ENCODE measurements at regions not wholly inside any gene's neighbourhood (a gene's known extent, or its start where the extent isn't known, plus 50 kb on each side); places are given as distances from the start of the nearest gene placed in this dataset.

DNA sequence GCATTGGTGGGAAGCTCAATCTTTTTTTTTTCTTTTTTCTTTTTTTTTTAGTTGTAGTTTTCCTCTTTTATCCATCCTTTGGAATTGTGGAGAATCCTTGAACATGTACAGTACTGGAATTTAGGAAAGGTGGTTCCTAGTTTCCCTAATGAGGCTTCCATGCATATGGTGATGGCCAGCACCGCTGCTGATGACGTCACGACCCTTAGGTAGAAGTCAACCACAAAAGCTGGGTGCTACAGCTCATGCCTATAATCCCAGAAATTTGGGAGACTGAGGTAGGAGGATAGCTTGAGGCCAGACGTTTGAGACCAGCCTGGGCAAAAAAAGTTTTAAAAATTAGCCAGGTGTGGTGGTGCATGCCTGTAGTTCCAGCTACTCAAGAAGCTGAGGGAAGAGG is 79.3 kb upstream of the SOX4 start:
- H3K4me3 ChIP-seq (ENCODE audit: low read length): no peak overlapping the region
- TF ChIP-seq, protein P1, sequence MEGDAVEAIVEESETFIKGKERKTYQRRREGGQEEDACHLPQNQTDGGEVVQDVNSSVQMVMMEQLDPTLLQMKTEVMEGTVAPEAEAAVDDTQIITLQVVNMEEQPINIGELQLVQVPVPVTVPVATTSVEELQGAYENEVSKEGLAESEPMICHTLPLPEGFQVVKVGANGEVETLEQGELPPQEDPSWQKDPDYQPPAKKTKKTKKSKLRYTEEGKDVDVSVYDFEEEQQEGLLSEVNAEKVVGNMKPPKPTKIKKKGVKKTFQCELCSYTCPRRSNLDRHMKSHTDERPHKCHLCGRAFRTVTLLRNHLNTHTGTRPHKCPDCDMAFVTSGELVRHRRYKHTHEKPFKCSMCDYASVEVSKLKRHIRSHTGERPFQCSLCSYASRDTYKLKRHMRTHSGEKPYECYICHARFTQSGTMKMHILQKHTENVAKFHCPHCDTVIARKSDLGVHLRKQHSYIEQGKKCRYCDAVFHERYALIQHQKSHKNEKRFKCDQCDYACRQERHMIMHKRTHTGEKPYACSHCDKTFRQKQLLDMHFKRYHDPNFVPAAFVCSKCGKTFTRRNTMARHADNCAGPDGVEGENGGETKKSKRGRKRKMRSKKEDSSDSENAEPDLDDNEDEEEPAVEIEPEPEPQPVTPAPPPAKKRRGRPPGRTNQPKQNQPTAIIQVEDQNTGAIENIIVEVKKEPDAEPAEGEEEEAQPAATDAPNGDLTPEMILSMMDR (conservative IDR thresholded peaks at IDR 0.05; ENCODE audit: low read length): no peak
- DNase-seq (ENCODE audit: low read depth): no peak

DNA sequence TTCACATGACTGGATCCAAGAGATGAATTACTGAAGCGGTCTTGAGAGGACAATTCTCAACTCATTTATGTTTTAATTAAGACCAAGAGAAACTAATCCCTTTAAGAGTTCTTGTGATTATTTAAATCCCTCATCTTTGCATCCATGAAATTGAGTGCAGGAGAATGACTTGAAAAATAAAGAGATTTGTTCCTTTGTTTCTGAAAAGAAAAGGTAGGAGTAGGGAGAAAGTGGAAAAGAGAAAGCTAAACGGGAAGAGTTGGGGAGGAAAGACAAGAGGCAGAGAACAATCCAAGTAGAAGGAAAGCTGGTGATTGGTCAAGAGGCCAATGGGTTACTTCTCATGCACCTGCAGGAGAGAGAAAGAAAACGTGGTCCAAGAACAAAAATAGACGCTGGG is 75.2 kb upstream of the SOX4 start:
- TF ChIP-seq, protein P1 (conservative IDR thresholded peaks at IDR 0.05; ENCODE audit: low read length): no peak
- no peak for DNase-seq (ENCODE audit: low read depth)

DNA sequence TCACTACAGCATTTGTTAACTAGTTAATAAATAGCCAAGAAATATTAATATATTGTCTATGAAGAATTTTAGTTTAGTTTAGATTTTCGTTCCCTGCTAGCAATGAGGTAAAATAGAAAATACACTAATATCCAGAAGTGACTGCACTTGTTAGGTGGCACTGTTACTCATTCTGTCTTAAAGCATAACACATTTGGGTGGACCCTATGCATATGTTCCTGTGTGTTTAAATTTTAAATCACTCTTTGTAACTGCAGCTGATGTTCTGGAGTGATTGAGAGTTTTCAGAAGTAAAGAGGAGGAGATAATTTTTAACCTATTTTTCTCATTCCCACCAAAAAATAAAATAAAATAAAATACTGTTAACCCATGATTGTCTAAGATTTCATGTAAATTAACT is 73.9 kb upstream of the SOX4 start:
- TF ChIP-seq, protein P1 (conservative IDR thresholded peaks at IDR 0.05; ENCODE audit: low read length): no peak
- DNase-seq (ENCODE audit: low read depth): no peak
- H3K4me3 ChIP-seq (ENCODE audit: low read length): no peak overlapping the region

More for the DNA sequence above, 75.2 kb upstream of the SOX4 start:
- no peak overlapping the region for H3K4me3 ChIP-seq (ENCODE audit: low read length)

DNA sequence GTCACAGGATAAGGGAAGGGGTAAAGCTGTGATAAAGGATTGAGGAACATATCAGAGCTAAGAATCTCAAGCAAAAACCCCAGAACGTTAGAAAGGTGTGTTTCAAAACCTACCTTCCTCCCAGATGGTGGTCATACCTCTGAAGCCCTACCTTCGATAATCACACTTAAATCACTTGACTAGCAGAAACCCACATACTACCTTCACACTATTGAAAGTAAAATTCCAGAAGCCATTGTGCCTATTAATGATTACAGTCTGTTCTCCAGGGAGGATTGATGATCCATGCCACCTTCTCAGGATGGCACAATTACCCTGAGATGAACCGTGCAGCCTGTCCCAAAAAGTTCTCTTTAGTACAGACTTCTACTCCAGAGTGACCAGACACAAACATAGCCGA is 72.3 kb upstream of the SOX4 start:
- no peak for DNase-seq (ENCODE audit: low read depth)
- H3K4me3 ChIP-seq (ENCODE audit: low read length): no peak overlapping the region
- TF ChIP-seq, protein P1 (conservative IDR thresholded peaks at IDR 0.05; ENCODE audit: low read length): no peak

DNA sequence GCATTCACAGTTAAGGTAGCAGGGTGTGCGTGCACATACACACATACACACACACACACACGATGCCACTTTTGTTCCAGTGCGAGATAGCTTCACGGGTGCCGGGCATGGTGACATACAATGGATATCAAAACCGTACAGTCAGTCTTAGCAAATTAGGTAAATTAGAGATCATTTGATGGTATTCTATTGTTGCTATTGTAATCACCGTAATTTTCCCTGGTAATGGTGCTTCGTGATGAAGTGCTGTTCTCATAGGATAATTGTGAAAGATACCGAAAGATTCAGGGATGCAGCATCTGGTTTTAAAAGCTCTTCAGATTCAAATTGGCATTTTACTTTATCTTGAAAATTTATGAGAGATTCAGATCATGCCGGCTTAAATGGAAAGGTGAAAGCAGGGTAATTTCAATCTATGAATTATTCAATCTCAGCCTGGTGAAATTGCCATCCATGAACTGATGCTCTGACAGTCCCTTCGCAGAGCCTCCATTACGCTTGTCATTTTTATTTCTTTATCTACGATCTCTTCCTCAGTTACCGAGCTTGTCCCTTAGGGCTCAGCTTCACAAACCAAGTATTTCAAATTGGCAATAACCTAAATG is 71.3 kb upstream of the SOX4 start:
- no peak for DNase-seq (ENCODE audit: low read depth)
- no peak overlapping the region for H3K4me3 ChIP-seq (ENCODE audit: low read length)
- TF ChIP-seq, protein P1 (conservative IDR thresholded peaks at IDR 0.05; ENCODE audit: low read length): no peak

DNA sequence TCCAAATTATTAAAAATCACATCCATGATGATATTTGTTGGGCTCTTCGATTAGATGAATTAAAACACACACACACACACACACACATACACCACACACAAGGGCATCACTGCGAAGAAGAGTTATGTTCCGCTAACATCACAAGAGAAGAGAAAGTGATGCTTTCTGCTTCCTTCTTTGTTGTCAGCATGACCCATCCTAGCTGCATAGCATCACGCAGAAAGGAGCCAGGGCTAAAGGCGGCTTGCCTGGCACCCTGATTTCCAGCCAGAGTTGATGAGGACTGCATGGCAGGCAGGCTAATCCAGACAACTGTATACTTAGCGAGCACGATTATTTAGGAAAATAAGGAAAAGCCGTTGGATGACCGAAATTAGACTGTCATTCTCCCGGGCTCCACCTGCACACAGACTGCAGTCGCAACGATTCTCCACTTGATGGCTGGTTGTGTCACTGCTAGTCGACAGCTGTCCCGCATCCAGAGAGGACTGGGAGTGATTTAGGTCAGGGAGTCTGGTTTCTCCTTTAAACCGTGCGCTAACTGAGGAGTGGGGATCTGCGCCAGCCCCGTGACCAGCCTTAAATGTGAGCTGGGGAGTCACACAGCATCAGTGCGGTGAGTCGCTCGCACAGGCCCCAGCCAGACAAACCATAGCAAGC is 70.6 kb upstream of the SOX4 start:
- DNase-seq (ENCODE audit: low read depth): no peak
- H3K4me3 ChIP-seq (ENCODE audit: low read length): no peak overlapping the region

More for the DNA sequence above, 70.6 kb upstream of the SOX4 start:
- TF ChIP-seq, protein P1 (conservative IDR thresholded peaks at IDR 0.05; ENCODE audit: low read length): 0 out of 2 replicates have a peak, but pooled peaks have one; percentile 3
